ENCODE measurements at regions not wholly inside any gene's neighbourhood (a gene's known extent, or its start where the extent isn't known, plus 50 kb on each side); places are given as distances from the start of the nearest gene placed in this dataset.
"Not testable (repeated sequence)": the region's sequence is repeated elsewhere in the genome, so short reads cannot be mapped to it uniquely, and the experiment has no call there.

DNA sequence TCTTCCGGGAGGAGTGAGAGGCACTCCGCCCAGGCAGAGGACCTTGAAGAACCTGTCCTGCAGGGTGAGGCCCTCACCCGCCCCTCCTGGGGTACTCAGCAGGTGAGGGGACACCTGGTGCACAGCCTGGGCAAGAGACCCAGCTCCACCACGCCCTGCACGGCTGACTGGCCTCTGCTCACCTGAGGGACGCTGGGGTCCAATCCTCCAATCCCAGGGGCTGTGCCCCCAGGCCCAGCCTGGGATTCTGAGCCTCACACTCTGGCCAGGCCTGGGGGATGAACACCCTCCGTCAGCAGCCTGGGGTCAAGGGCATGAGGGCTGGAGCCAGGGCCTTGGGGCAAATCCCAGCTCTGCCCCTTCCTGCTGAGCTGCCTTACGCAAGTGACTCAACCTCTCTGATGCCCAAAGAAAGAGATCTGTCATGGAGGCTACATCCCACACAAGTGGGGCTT lies 149.9 kb upstream of the PTPN1 start:
- no peak overlapping the region for H3K4me2 ChIP-seq (ENCODE audit: low read length)
- H3K27ac ChIP-seq (ENCODE audit: low read length): no peak overlapping the region

DNA sequence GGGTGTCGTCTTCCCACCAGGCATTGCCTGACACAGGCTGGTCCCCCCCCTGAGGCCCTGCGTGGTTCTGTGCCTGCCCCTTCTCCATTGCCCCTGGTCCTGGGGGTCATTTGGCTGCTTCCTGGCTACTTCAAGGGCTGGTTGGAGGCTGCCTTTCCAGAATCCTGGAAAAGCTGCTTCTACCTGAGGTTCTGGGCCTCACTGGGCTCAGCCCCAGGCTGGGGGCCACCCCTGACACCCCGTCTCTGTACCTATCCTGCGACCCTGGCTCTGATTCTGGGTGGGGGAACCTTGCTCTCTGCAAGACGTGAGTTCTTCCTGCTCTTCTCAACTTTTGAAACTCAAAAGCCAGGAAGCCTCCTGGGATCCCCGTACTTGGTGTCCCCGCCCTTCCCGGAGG lies 149.3 kb upstream of the PTPN1 start:
- H3K36me3 ChIP-seq (replicated peaks; ENCODE audit: low read depth, low read length): no peaks in the 10 kb centered on the region
- H4K20me1 ChIP-seq (ENCODE audit: insufficient read depth, low read length): no peaks in the 10 kb centered on the region
- no peak overlapping the region for H3K4me3 ChIP-seq (ENCODE audit: low read length)
- no peak overlapping the region for H2AFZ ChIP-seq (ENCODE audit: low read depth, low read length)
- TF ChIP-seq, protein P1, sequence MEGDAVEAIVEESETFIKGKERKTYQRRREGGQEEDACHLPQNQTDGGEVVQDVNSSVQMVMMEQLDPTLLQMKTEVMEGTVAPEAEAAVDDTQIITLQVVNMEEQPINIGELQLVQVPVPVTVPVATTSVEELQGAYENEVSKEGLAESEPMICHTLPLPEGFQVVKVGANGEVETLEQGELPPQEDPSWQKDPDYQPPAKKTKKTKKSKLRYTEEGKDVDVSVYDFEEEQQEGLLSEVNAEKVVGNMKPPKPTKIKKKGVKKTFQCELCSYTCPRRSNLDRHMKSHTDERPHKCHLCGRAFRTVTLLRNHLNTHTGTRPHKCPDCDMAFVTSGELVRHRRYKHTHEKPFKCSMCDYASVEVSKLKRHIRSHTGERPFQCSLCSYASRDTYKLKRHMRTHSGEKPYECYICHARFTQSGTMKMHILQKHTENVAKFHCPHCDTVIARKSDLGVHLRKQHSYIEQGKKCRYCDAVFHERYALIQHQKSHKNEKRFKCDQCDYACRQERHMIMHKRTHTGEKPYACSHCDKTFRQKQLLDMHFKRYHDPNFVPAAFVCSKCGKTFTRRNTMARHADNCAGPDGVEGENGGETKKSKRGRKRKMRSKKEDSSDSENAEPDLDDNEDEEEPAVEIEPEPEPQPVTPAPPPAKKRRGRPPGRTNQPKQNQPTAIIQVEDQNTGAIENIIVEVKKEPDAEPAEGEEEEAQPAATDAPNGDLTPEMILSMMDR (IDR thresholded peaks at IDR 0.05; ENCODE audit: low read depth, low read length): no peak
- TF ChIP-seq EZH2phosphoT487 (IDR thresholded peaks at IDR 0.05; ENCODE audit: low read depth): no peak
- H3K79me2 ChIP-seq (ENCODE audit: low read length): no peaks in the 10 kb centered on the region
- H3K9me3 ChIP-seq (ENCODE audit: insufficient read depth, low read length): no peaks in the 10 kb centered on the region
- no peak overlapping the region for H3K27ac ChIP-seq (ENCODE audit: low read length)
- H3K9ac ChIP-seq (ENCODE audit: low read length): no peak overlapping the region
- H3K27me3 ChIP-seq (ENCODE audit: low read depth, low read length): peaks cover 53% of the 10 kb centered on the region
- no peak overlapping the region for H3K4me2 ChIP-seq (ENCODE audit: low read length)
- H3K4me1 ChIP-seq (ENCODE audit: low read length): no peaks in the 10 kb centered on the region

More for the DNA sequence above, 149.9 kb upstream of the PTPN1 start:
- no peak for TF ChIP-seq EZH2phosphoT487 (IDR thresholded peaks at IDR 0.05; ENCODE audit: low read depth)
- TF ChIP-seq, protein P1 (IDR thresholded peaks at IDR 0.05; ENCODE audit: low read depth, low read length): no peak
- Histone ChIP-seq H3K27me3 (ENCODE audit: low read depth, low read length) (peaks cover 53% of the 10 kb centered on the region), H3K9me3 (ENCODE audit: insufficient read depth, low read length) (no peaks in the 10 kb centered on the region), H2AFZ (ENCODE audit: low read depth, low read length) (no peak overlapping the region), H3K4me1 (ENCODE audit: low read length) (no peaks in the 10 kb centered on the region), H3K4me3 (ENCODE audit: low read length) (no peak overlapping the region), H4K20me1 (ENCODE audit: insufficient read depth, low read length) (no peaks in the 10 kb centered on the region), H3K9ac (ENCODE audit: low read length) (no peak overlapping the region), H3K79me2 (ENCODE audit: low read length) (no peaks in the 10 kb centered on the region), H3K36me3 (replicated peaks; ENCODE audit: low read depth, low read length) (no peaks in the 10 kb centered on the region)

DNA sequence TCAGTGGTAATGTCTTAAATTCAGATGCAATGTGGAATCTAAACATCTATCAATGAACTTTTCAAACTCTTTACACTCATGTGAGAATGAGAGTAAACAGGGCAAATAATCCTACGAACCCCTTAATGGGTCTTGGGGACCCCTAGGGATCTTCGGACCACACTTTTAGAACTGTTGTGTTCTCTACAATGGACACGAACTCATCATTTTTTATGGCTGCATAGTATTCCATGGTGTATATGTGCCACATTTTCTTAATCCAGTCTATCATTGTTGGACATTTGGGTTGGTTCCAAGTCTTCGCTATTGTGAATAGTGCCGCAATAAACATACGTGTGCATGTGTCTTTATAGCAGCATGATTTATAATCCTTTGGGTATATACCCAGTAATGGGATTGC lies 148.0 kb upstream of the PTPN1 start:
- not testable (repeated sequence) for H3K36me3 ChIP-seq (replicated peaks; ENCODE audit: low read depth, low read length); H2AFZ ChIP-seq (ENCODE audit: low read depth, low read length); H3K9ac ChIP-seq (ENCODE audit: low read length); H3K4me3 ChIP-seq (ENCODE audit: low read length); H3K27ac ChIP-seq (ENCODE audit: low read length); H3K4me1 ChIP-seq (ENCODE audit: low read length); H3K9me3 ChIP-seq (ENCODE audit: insufficient read depth, low read length); H3K4me2 ChIP-seq (ENCODE audit: low read length); H3K79me2 ChIP-seq (ENCODE audit: low read length); H4K20me1 ChIP-seq (ENCODE audit: insufficient read depth, low read length)
- H3K27me3 ChIP-seq (ENCODE audit: low read depth, low read length): peaks cover 60% of the 10 kb centered on the region

DNA sequence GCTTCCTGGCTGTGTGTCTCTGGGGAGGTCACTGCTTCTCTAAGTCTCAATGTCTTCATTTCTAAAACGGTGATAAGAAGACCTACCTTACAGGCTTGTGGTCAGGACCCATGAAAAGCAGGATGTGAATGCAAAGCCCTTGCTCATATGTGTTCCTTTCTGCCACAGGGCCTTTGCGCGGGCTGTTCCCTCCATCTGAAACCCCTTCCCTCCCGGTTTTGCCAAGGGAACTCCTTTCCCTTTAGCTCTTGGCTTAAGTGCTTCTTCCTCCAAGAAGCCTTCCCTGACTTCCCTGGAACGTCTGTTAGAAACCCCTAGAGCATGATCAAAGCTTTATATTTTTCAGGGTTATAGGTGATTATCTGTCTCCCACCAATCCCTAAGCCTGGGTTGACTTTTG lies 147.2 kb upstream of the PTPN1 start:
- no peaks in the 10 kb centered on the region for H3K4me1 ChIP-seq (ENCODE audit: low read length)
- no peak overlapping the region for H3K27ac ChIP-seq (ENCODE audit: low read length)

More for the DNA sequence above, 147.2 kb upstream of the PTPN1 start:
- Histone ChIP-seq H3K9me3 (ENCODE audit: insufficient read depth, low read length) (no peaks in the 10 kb centered on the region), H3K4me3 (ENCODE audit: low read length) (no peak overlapping the region), H3K36me3 (replicated peaks; ENCODE audit: low read depth, low read length) (no peaks in the 10 kb centered on the region), H3K9ac (ENCODE audit: low read length) (no peak overlapping the region), H3K27me3 (ENCODE audit: low read depth, low read length) (peaks cover 65% of the 10 kb centered on the region), H3K79me2 (ENCODE audit: low read length) (no peaks in the 10 kb centered on the region), H3K4me2 (ENCODE audit: low read length) (no peak overlapping the region), H4K20me1 (ENCODE audit: insufficient read depth, low read length) (no peaks in the 10 kb centered on the region), H2AFZ (ENCODE audit: low read depth, low read length) (no peak overlapping the region)
- TF ChIP-seq, protein P1 (IDR thresholded peaks at IDR 0.05; ENCODE audit: low read depth, low read length): no peak
- TF ChIP-seq EZH2phosphoT487 (IDR thresholded peaks at IDR 0.05; ENCODE audit: low read depth): no peak
